ENCODE measurements at regions not wholly inside any gene's neighbourhood (a gene's known extent, or its start where the extent isn't known, plus 50 kb on each side); places are given as distances from the start of the nearest gene placed in this dataset.
A peak's percentile ranks its signal among the peaks of the same experiment; 100 is the strongest.

GRCh38 chr5:128681764-128682592, 143.9 kb upstream of the FBN2 start:
- no peak for DNase-seq (ENCODE audit: low spot score)
- no peaks in the 10 kb centered on the region for H3K27me3 ChIP-seq (ENCODE audit: insufficient read depth, poor library complexity, severe bottlenecking)
- ATAC-seq (ENCODE audit: low read depth), result peak; percentile 66

GRCh38 chr5:128682669-128683068, 144.6 kb upstream of the FBN2 start:
- Histone ChIP-seq H3K4me3 (ENCODE audit: severe bottlenecking) (no peak overlapping the region), H3K36me3 (ENCODE audit: low read depth) (no peaks in the 10 kb centered on the region), H3K27me3 (ENCODE audit: insufficient read depth, poor library complexity, severe bottlenecking) (no peaks in the 10 kb centered on the region), H3K9me3 (ENCODE audit: severe bottlenecking) (peaks cover 2% of the 10 kb centered on the region), H3K27ac (ENCODE audit: poor library complexity, severe bottlenecking) (no peak overlapping the region), H3K4me1 (ENCODE audit: insufficient read depth, poor library complexity, severe bottlenecking) (no peaks in the 10 kb centered on the region)
- ATAC-seq (ENCODE audit: low read depth) (no peak; the same call in 2 of the 3 replicates), DNase-seq (ENCODE audit: low spot score) (no peak)
- TF ChIP-seq CTCF (IDR thresholded peaks at IDR 0.05; ENCODE audit: poor library complexity, severe bottlenecking), result no peak

More at GRCh38 chr5:128681764-128682592, 143.9 kb upstream of the FBN2 start:
- Histone ChIP-seq H3K27ac (ENCODE audit: poor library complexity, severe bottlenecking) (no peak overlapping the region), H3K4me1 (ENCODE audit: insufficient read depth, poor library complexity, severe bottlenecking) (no peaks in the 10 kb centered on the region), H3K4me3 (ENCODE audit: severe bottlenecking) (no peak overlapping the region), H3K9me3 (ENCODE audit: severe bottlenecking) (peaks cover 2% of the 10 kb centered on the region), H3K36me3 (ENCODE audit: low read depth) (no peaks in the 10 kb centered on the region)
- TF ChIP-seq CTCF (IDR thresholded peaks at IDR 0.05; ENCODE audit: poor library complexity, severe bottlenecking), result no peak

- no peaks in the 10 kb centered on the region for H3K36me3 ChIP-seq (ENCODE audit: low read depth)
- no peak overlapping the region for H3K27ac ChIP-seq (ENCODE audit: poor library complexity, severe bottlenecking)
- H3K27me3 ChIP-seq (ENCODE audit: insufficient read depth, poor library complexity, severe bottlenecking), result no peaks in the 10 kb centered on the region
- DNase-seq (ENCODE audit: low spot score) (no peak), ATAC-seq (ENCODE audit: low read depth) (no peak)
- no peak for TF ChIP-seq CTCF (IDR thresholded peaks at IDR 0.05; ENCODE audit: poor library complexity, severe bottlenecking)
- no peaks in the 10 kb centered on the region for H3K4me1 ChIP-seq (ENCODE audit: insufficient read depth, poor library complexity, severe bottlenecking)
- H3K4me3 ChIP-seq (ENCODE audit: severe bottlenecking), result no peak overlapping the region
- peaks cover 2% of the 10 kb centered on the region for H3K9me3 ChIP-seq (ENCODE audit: severe bottlenecking)
Measured at GRCh38 chr5:128684961-128685360, 146.9 kb upstream of the FBN2 start.

GRCh38 chr5:128687930-128688329, 149.9 kb upstream of the FBN2 start:
- no peak for DNase-seq (ENCODE audit: low spot score)
- Histone ChIP-seq H3K9me3 (ENCODE audit: severe bottlenecking) (peaks cover 2% of the 10 kb centered on the region), H3K4me3 (ENCODE audit: severe bottlenecking) (no peak overlapping the region), H3K27ac (ENCODE audit: poor library complexity, severe bottlenecking) (no peak overlapping the region), H3K27me3 (ENCODE audit: insufficient read depth, poor library complexity, severe bottlenecking) (no peaks in the 10 kb centered on the region), H3K36me3 (ENCODE audit: low read depth) (no peaks in the 10 kb centered on the region), H3K4me1 (ENCODE audit: insufficient read depth, poor library complexity, severe bottlenecking) (no peaks in the 10 kb centered on the region)
- no peak for ATAC-seq (ENCODE audit: low read depth)
- TF ChIP-seq CTCF (IDR thresholded peaks at IDR 0.05; ENCODE audit: poor library complexity, severe bottlenecking), result no peak

GRCh38 chr5:128693764-128694163, 155.7 kb upstream of the FBN2 start:
- no peaks in the 10 kb centered on the region for H3K9me3 ChIP-seq (ENCODE audit: severe bottlenecking)
- ATAC-seq (ENCODE audit: low read depth) (no peak; the same call in 2 of the 3 replicates), DNase-seq (ENCODE audit: low spot score) (no peak)
- H3K27me3 ChIP-seq (ENCODE audit: insufficient read depth, poor library complexity, severe bottlenecking), result no peaks in the 10 kb centered on the region
- H3K36me3 ChIP-seq (ENCODE audit: low read depth), result no peaks in the 10 kb centered on the region
- H3K4me3 ChIP-seq (ENCODE audit: severe bottlenecking), result no peak overlapping the region
- no peak overlapping the region for H3K27ac ChIP-seq (ENCODE audit: poor library complexity, severe bottlenecking)
- H3K4me1 ChIP-seq (ENCODE audit: insufficient read depth, poor library complexity, severe bottlenecking), result no peaks in the 10 kb centered on the region
- TF ChIP-seq CTCF (IDR thresholded peaks at IDR 0.05; ENCODE audit: poor library complexity, severe bottlenecking), result no peak
